ENCODE measurements at regions not wholly inside any gene's neighbourhood (a gene's known extent, or its start where the extent isn't known, plus 50 kb on each side); places are given as distances from the start of the nearest gene placed in this dataset.

DNA sequence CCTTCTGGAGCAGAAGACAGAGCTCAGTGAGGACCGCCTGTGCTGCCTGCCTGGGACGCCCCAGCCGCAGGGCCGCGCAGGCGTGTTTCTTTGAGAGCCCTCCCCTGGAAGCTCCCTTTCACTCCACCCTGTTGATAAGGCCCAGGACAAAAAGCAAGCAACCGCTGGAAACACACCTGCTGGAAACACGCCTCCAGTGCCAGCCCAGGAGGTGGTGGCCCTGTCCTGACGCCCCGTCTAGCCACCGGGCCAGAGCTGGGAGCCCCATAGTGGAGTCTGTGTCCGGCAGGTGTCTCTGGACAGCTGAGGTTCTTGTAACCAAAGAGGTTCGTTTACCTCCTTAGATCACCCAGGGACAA, 173.8 kb downstream of the KATNAL1 start:
- Histone ChIP-seq H3K14ac (ENCODE audit: low read length) (peak overlapping the region; percentile 57), H2BK5ac (ENCODE audit: low read depth, low read length, poor library complexity) (peak overlapping the region; percentile 52), H3K79me1 (ENCODE audit: low read length) (peaks cover 30% of the 10 kb centered on the region), H2BK12ac (ENCODE audit: low read length) (peak overlapping the region; percentile 70), H4K8ac (ENCODE audit: low read depth, low read length) (peak overlapping the region; percentile 50), H3K9ac (ENCODE audit: low read length) (no peak overlapping the region), H4K12ac (ENCODE audit: low read depth, low read length) (no peak overlapping the region), H3K4me3 (ENCODE audit: low read depth, low read length) (no peak overlapping the region), H3K27me3 (ENCODE audit: insufficient read depth, low read length) (no peaks in the 10 kb centered on the region), H3K23ac (ENCODE audit: low read length) (no peak overlapping the region), H3K36me3 (ENCODE audit: control insufficient read depth in 1 of 2, insufficient read depth in 2 of 2, low read length in 2 of 2) (no peaks in the 10 kb centered on the region), H3K79me2 (ENCODE audit: control insufficient read depth, insufficient read depth, low read length, poor library complexity) (no peaks in the 10 kb centered on the region), H3K9me3 (ENCODE audit: insufficient read depth, low read depth, low read length) (peaks cover 3% of the 10 kb centered on the region), H3K4me1 (ENCODE audit: control insufficient read depth in 1 of 2, insufficient read depth in 2 of 2, low read length in 2 of 2) (peaks cover 16 to 19% of the 10 kb centered on the region in 2 experiments), H2AFZ (ENCODE audit: insufficient read depth, low read length, poor library complexity) (no peak overlapping the region), H3K18ac (ENCODE audit: low read length) (peak overlapping the region; percentile 34), H3K4me2 (ENCODE audit: low read length) (no peak overlapping the region), H3K27ac (ENCODE audit: low read depth, low read length) (no peak overlapping the region), H4K91ac (ENCODE audit: low read depth, low read length) (peak overlapping the region; percentile 68), H3K4ac (ENCODE audit: low read depth, low read length) (peak overlapping the region; percentile 18), H2AK5ac (ENCODE audit: low read length) (peak overlapping the region; percentile 63), H2BK120ac (ENCODE audit: insufficient read depth, low read length, poor library complexity) (peak overlapping the region; percentile 86)
- WGBS (ENCODE audit: extremely low coverage, insufficient coverage, insufficient read length): no CpG with 5 or more reads among the region's 13 CpGs
- no peak for DNase-seq

- H3K14ac ChIP-seq (ENCODE audit: low read length): peak overlapping the region; percentile 57
- no peak overlapping the region for H2AFZ ChIP-seq (ENCODE audit: insufficient read depth, low read length, poor library complexity)
- no peaks in the 10 kb centered on the region for H3K27me3 ChIP-seq (ENCODE audit: insufficient read depth, low read length)
- peaks cover 3% of the 10 kb centered on the region for H3K9me3 ChIP-seq (ENCODE audit: insufficient read depth, low read depth, low read length)
- H3K18ac ChIP-seq (ENCODE audit: low read length): peak overlapping the region; percentile 36
- H4K12ac ChIP-seq (ENCODE audit: low read depth, low read length): no peak overlapping the region
- peaks cover 13 to 16% of the 10 kb centered on the region in 2 experiments for H3K4me1 ChIP-seq (ENCODE audit: control insufficient read depth in 1 of 2, insufficient read depth in 2 of 2, low read length in 2 of 2)
- peak overlapping the region; percentile 63 for H2AK5ac ChIP-seq (ENCODE audit: low read length)
- H3K4me3 ChIP-seq (ENCODE audit: low read depth, low read length): no peak overlapping the region
- H3K4me2 ChIP-seq (ENCODE audit: low read length): no peak overlapping the region
- peak overlapping the region; percentile 18 for H3K4ac ChIP-seq (ENCODE audit: low read depth, low read length)
- no peaks in the 10 kb centered on the region for H3K36me3 ChIP-seq (ENCODE audit: control insufficient read depth in 1 of 2, insufficient read depth in 2 of 2, low read length in 2 of 2)
- no peaks in the 10 kb centered on the region for H3K79me2 ChIP-seq (ENCODE audit: control insufficient read depth, insufficient read depth, low read length, poor library complexity)
- H2BK120ac ChIP-seq (ENCODE audit: insufficient read depth, low read length, poor library complexity): peak overlapping the region; percentile 86
- H3K9ac ChIP-seq (ENCODE audit: low read length): no peak overlapping the region
- H2BK5ac ChIP-seq (ENCODE audit: low read depth, low read length, poor library complexity): peak overlapping the region; percentile 52
- no CpG with 5 or more reads among the region's 39 CpGs for WGBS (ENCODE audit: extremely low coverage, insufficient coverage, insufficient read length)
- peak overlapping the region; percentile 70 for H2BK12ac ChIP-seq (ENCODE audit: low read length)
- H3K23ac ChIP-seq (ENCODE audit: low read length): no peak overlapping the region
- DNase-seq: peak; percentile 91 to 98
- peak overlapping the region; percentile 68 for H4K91ac ChIP-seq (ENCODE audit: low read depth, low read length)
- H3K79me1 ChIP-seq (ENCODE audit: low read length): peaks cover 27% of the 10 kb centered on the region
- peak overlapping the region; percentile 50 for H4K8ac ChIP-seq (ENCODE audit: low read depth, low read length)
- H3K27ac ChIP-seq (ENCODE audit: low read depth, low read length): no peak overlapping the region
These were observed 174.5 kb downstream of the KATNAL1 start for GRCh38 chr13:30132623-30133553.

- Histone ChIP-seq H4K12ac (ENCODE audit: low read depth, low read length) (no peak overlapping the region), H3K9me3 (ENCODE audit: insufficient read depth, low read depth, low read length) (no peaks in the 10 kb centered on the region), H3K14ac (ENCODE audit: low read length) (no peak overlapping the region), H2AK5ac (ENCODE audit: low read length) (no peak overlapping the region), H3K36me3 (ENCODE audit: control insufficient read depth in 1 of 2, insufficient read depth in 2 of 2, low read length in 2 of 2) (no peaks in the 10 kb centered on the region), H4K91ac (ENCODE audit: low read depth, low read length) (peak overlapping the region; percentile 25), H3K27ac (ENCODE audit: low read depth, low read length) (no peak overlapping the region), H2BK12ac (ENCODE audit: low read length) (peak overlapping the region; percentile 11), H2AFZ (ENCODE audit: insufficient read depth, low read length, poor library complexity) (no peak overlapping the region), H2BK5ac (ENCODE audit: low read depth, low read length, poor library complexity) (no peak overlapping the region), H3K79me1 (ENCODE audit: low read length) (peaks cover 32% of the 10 kb centered on the region), H3K79me2 (ENCODE audit: control insufficient read depth, insufficient read depth, low read length, poor library complexity) (peaks cover 2% of the 10 kb centered on the region), H3K4me1 (ENCODE audit: control insufficient read depth in 1 of 2, insufficient read depth in 2 of 2, low read length in 2 of 2) (peaks cover 12 to 14% of the 10 kb centered on the region in 2 experiments), H3K18ac (ENCODE audit: low read length) (no peak overlapping the region), H3K4me3 (ENCODE audit: low read depth, low read length) (no peak overlapping the region), H2BK120ac (ENCODE audit: insufficient read depth, low read length, poor library complexity) (no peak overlapping the region), H3K23ac (ENCODE audit: low read length) (no peak overlapping the region), H3K27me3 (ENCODE audit: insufficient read depth, low read length) (no peaks in the 10 kb centered on the region), H4K8ac (ENCODE audit: low read depth, low read length) (no peak overlapping the region), H3K9ac (ENCODE audit: low read length) (no peak overlapping the region), H3K4me2 (ENCODE audit: low read length) (no peak overlapping the region), H3K4ac (ENCODE audit: low read depth, low read length) (no peak overlapping the region)
- WGBS (ENCODE audit: extremely low coverage, insufficient coverage, insufficient read length): no CpG with 5 or more reads among the region's 2 CpGs
- no peak for DNase-seq
These were observed 177.9 kb downstream of the KATNAL1 start for GRCh38 chr13:30129411-30129810.

- no peak overlapping the region for H4K8ac ChIP-seq (ENCODE audit: low read depth, low read length)
- no peak overlapping the region for H3K4me2 ChIP-seq (ENCODE audit: low read length)
- H4K91ac ChIP-seq (ENCODE audit: low read depth, low read length): no peak overlapping the region
- peaks cover 12% of the 10 kb centered on the region in 2 experiments for H3K4me1 ChIP-seq (ENCODE audit: control insufficient read depth in 1 of 2, insufficient read depth in 2 of 2, low read length in 2 of 2)
- no CpG with 5 or more reads among the region's 2 CpGs for WGBS (ENCODE audit: extremely low coverage, insufficient coverage, insufficient read length)
- H3K4me3 ChIP-seq (ENCODE audit: low read depth, low read length): no peak overlapping the region
- no peak overlapping the region for H3K18ac ChIP-seq (ENCODE audit: low read length)
- H2AFZ ChIP-seq (ENCODE audit: insufficient read depth, low read length, poor library complexity): no peak overlapping the region
- peaks cover 34% of the 10 kb centered on the region for H3K79me1 ChIP-seq (ENCODE audit: low read length)
- no peak overlapping the region for H3K23ac ChIP-seq (ENCODE audit: low read length)
- no peaks in the 10 kb centered on the region for H3K36me3 ChIP-seq (ENCODE audit: control insufficient read depth in 1 of 2, insufficient read depth in 2 of 2, low read length in 2 of 2)
- no peak overlapping the region for H2BK120ac ChIP-seq (ENCODE audit: insufficient read depth, low read length, poor library complexity)
- H2BK12ac ChIP-seq (ENCODE audit: low read length): no peak overlapping the region
- DNase-seq: no peak
- peaks cover 2% of the 10 kb centered on the region for H3K79me2 ChIP-seq (ENCODE audit: control insufficient read depth, insufficient read depth, low read length, poor library complexity)
- no peak overlapping the region for H3K27ac ChIP-seq (ENCODE audit: low read depth, low read length)
- no peak overlapping the region for H3K4ac ChIP-seq (ENCODE audit: low read depth, low read length)
- H3K27me3 ChIP-seq (ENCODE audit: insufficient read depth, low read length): no peaks in the 10 kb centered on the region
- H3K14ac ChIP-seq (ENCODE audit: low read length): no peak overlapping the region
- H4K12ac ChIP-seq (ENCODE audit: low read depth, low read length): no peak overlapping the region
- H3K9me3 ChIP-seq (ENCODE audit: insufficient read depth, low read depth, low read length): no peaks in the 10 kb centered on the region
- H3K9ac ChIP-seq (ENCODE audit: low read length): no peak overlapping the region
- no peak overlapping the region for H2BK5ac ChIP-seq (ENCODE audit: low read depth, low read length, poor library complexity)
- no peak overlapping the region for H2AK5ac ChIP-seq (ENCODE audit: low read length)
These were observed 178.8 kb downstream of the KATNAL1 start for GRCh38 chr13:30128591-30128990.
